Keratinocyte (primary cell): ENCODE measurements at regions not wholly inside any gene's neighbourhood (a gene's known extent, or its start where the extent isn't known, plus 50 kb on each side); places are given as distances from the start of the nearest gene placed in this dataset.

Experiments used
- EZH2 ChIP-seq: IDR thresholded peaks from one replicate; pipeline ENCODE4 v1.6.1; 2012; ENCODE audit warnings: inconsistent platforms, mild to moderate bottlenecking, low read length, moderate library complexity
- TF ChIP-seq, protein P1 (sequence below), 3 experiments: IDR thresholded peaks in 1 of 3; conservative IDR thresholded peaks in 1 of 3; optimal IDR thresholded peaks in 1 of 3; 2 replicates in 2 of 3; 3 replicates in 1 of 3; pipeline versions ENCODE3 to v1.5.1; 2011; ENCODE audit warnings: low read length in 3 of 3, mild to moderate bottlenecking in 3 of 3, moderate library complexity in 2 of 3, control low read depth in 1 of 3, inconsistent platforms in 1 of 3; ENCODE audit not compliant: insufficient read depth in 2 of 3; ENCODE audit errors: extremely low read depth in 1 of 3

DNA sequence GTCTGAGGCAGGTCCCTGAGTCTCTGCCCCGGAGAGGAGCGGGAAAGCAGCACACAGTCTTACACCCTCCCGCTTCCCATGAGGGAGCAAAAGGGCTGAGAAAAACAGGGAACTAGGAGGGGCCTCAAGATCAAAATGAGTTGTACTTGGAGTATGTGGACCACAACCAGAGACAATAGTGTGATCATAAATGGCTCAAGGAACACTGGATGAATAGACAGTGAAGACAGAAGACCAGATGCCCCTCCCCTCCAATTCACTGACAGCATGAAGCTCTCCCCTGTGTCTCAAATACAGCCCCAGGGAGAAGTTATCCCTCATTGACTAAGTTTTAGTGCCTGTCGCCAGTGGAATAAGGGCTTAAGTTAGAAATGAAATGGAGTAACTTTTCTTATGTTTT is 191.0 kb downstream of the TFAP2A start:
- TF ChIP-seq, protein P1, sequence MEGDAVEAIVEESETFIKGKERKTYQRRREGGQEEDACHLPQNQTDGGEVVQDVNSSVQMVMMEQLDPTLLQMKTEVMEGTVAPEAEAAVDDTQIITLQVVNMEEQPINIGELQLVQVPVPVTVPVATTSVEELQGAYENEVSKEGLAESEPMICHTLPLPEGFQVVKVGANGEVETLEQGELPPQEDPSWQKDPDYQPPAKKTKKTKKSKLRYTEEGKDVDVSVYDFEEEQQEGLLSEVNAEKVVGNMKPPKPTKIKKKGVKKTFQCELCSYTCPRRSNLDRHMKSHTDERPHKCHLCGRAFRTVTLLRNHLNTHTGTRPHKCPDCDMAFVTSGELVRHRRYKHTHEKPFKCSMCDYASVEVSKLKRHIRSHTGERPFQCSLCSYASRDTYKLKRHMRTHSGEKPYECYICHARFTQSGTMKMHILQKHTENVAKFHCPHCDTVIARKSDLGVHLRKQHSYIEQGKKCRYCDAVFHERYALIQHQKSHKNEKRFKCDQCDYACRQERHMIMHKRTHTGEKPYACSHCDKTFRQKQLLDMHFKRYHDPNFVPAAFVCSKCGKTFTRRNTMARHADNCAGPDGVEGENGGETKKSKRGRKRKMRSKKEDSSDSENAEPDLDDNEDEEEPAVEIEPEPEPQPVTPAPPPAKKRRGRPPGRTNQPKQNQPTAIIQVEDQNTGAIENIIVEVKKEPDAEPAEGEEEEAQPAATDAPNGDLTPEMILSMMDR (optimal IDR thresholded peaks at IDR 0.05 in 1 of 3, IDR thresholded peaks at IDR 0.05 in 1 of 3, conservative IDR thresholded peaks at IDR 0.05 in 1 of 3; ENCODE audit: extremely low read depth in 1 of 3, insufficient read depth in 2 of 3, low read length in 3 of 3): no peak
- TF ChIP-seq EZH2: no peak
